Prostate gland (tissue), 2 donors: ENCODE measurements at regions not wholly inside any gene's neighbourhood (a gene's known extent, or its start where the extent isn't known, plus 50 kb on each side); places are given as distances from the start of the nearest gene placed in this dataset.
"Not testable (repeated sequence)": the region's sequence is repeated elsewhere in the genome, so short reads cannot be mapped to it uniquely, and the experiment has no call there.

Experiments used
- DNase-seq: peaks from one replicate; pipeline ENCODE4 v3.0.0-alpha.2; 2019; ENCODE audit warnings: low spot score
- H3K27ac ChIP-seq, 2 donors: fragments of 200-600 bp; sonication (generic); 2 replicates each; pipeline ENCODE4 v1.5.1; 2017 to 2019
- H3K27me3 ChIP-seq: fragments of 200-600 bp; sonication (generic); replicated peaks from 2 replicates; pipeline ENCODE4 v1.5.1; 2019; ENCODE audit not compliant: insufficient read depth
- H3K36me3 ChIP-seq, 2 donors: fragments of 200-600 bp; sonication (generic); 1 replicate in 1 of 2; 2 replicates in 1 of 2; pipeline versions ENCODE4 v1.5.1 to v1.8.1; 2017 to 2019
- H3K4me1 ChIP-seq: fragments of 200-600 bp; sonication (generic); replicated peaks from 2 replicates; pipeline ENCODE4 v1.5.1; 2019
- H3K4me3 ChIP-seq, 2 donors: fragments of 200-600 bp; sonication (generic); 2 replicates each; pipeline ENCODE4 v1.5.1; 2017 to 2019
- H3K9me3 ChIP-seq: fragments of 200-600 bp; sonication (generic); 2 replicates; pipeline ENCODE4 v1.5.1; 2017
- CTCF ChIP-seq, 4 experiments: fragments of 200-600 bp in 2 of 4; fragments of 450-650 bp in 2 of 4; sonication (generic) in 2 of 4; IDR thresholded peaks; 1 replicate in 3 of 4; 2 replicates in 1 of 4; pipeline ENCODE4 v1.5.1; 2016 to 2019; ENCODE audit warnings: antibody characterized with exemption in 4 of 4, mild to moderate bottlenecking in 2 of 4, moderate library complexity in 2 of 4
- POLR2A ChIP-seq: fragments of 450-650 bp; IDR thresholded peaks from one replicate; pipeline ENCODE4 v1.6.1; 2016; ENCODE audit warnings: antibody characterized with exemption, mild to moderate bottlenecking
- POLR2AphosphoS5 ChIP-seq: sonication (generic); formaldehyde crosslinking; IDR thresholded peaks from one replicate; pipeline ENCODE4 v1.6.1; 2017; ENCODE audit warnings: antibody characterized with exemption
- WGBS: methylation state at CpG from one replicate; pipeline ENCODE4 v1.1.5; 2018; 5-methylcytosine and 5-hydroxymethylcytosine counted together
- intact Hi-C: fragments of 100-400 bp; cut with DNase I; formaldehyde crosslinking; loops from one replicate; pipeline ENCODE4 v1.14.2; 2022

- Histone ChIP-seq H3K4me1 (no peaks in the 10 kb centered on the region), H3K9me3 (no peaks in the 10 kb centered on the region), H3K4me3 (no peak overlapping the region), H3K27me3 (no peaks in the 10 kb centered on the region), H3K27ac (no peak overlapping the region), H3K36me3 (no peaks in the 10 kb centered on the region)
- DNase-seq: no peak
- intact Hi-C loops: no loop called here
- 55% methylated on average over 3 of the region's 3 CpGs for WGBS
- TF ChIP-seq POLR2A (no peak), POLR2AphosphoS5 (peak; percentile 17)
These were observed 294.3 kb upstream of the SPAG17 start for GRCh38 chr1:118479351-118479750.

GRCh38 chr1:118473825-118474224 is 288.8 kb upstream of the SPAG17 start:
- H3K27me3 ChIP-seq: no peaks in the 10 kb centered on the region
- no peaks in the 10 kb centered on the region for H3K9me3 ChIP-seq
- TF ChIP-seq POLR2AphosphoS5 (no peak), POLR2A (no peak), CTCF (IDR thresholded peaks at IDR 0.05) (no peak)
- no peak for DNase-seq
- no peak overlapping the region for H3K4me3 ChIP-seq
- H3K4me1 ChIP-seq: no peaks in the 10 kb centered on the region
- no peak overlapping the region for H3K27ac ChIP-seq
- 56% methylated on average over 4 of the region's 4 CpGs for WGBS
- intact Hi-C loops: no loop called here
- no peaks in the 10 kb centered on the region for H3K36me3 ChIP-seq

GRCh38 chr1:118464460-118464859 is 279.4 kb upstream of the SPAG17 start:
- WGBS: 81% methylated on average over 8 of the region's 8 CpGs
- H3K9me3 ChIP-seq, intact Hi-C loops, H3K27me3 ChIP-seq, H3K36me3 ChIP-seq, H3K4me3 ChIP-seq, DNase-seq, H3K27ac ChIP-seq, H3K4me1 ChIP-seq: not testable (repeated sequence)

GRCh38 chr1:118461154-118461553 is 276.1 kb upstream of the SPAG17 start:
- TF ChIP-seq POLR2A: no peak
- no peak for TF ChIP-seq CTCF (IDR thresholded peaks at IDR 0.05)
- no peak for TF ChIP-seq POLR2AphosphoS5
- no peak overlapping the region for H3K27ac ChIP-seq
- intact Hi-C loops: no loop called here
- no peaks in the 10 kb centered on the region for H3K27me3 ChIP-seq
- H3K9me3 ChIP-seq: no peaks in the 10 kb centered on the region
- H3K4me3 ChIP-seq: no peak overlapping the region
- no peaks in the 10 kb centered on the region for H3K4me1 ChIP-seq
- no peaks in the 10 kb centered on the region for H3K36me3 ChIP-seq
- DNase-seq: no peak

GRCh38 chr1:118459871-118460270 is 274.8 kb upstream of the SPAG17 start:
- no peak for TF ChIP-seq POLR2A
- TF ChIP-seq CTCF (IDR thresholded peaks at IDR 0.05): no peak
- no peak for TF ChIP-seq POLR2AphosphoS5
- intact Hi-C loops: no loop called here
- DNase-seq: no peak
- Histone ChIP-seq H3K27ac (no peak overlapping the region), H3K4me1 (no peaks in the 10 kb centered on the region), H3K36me3 (no peaks in the 10 kb centered on the region), H3K4me3 (no peak overlapping the region), H3K9me3 (no peaks in the 10 kb centered on the region), H3K27me3 (no peaks in the 10 kb centered on the region)

- H3K4me3 ChIP-seq, DNase-seq, H3K4me1 ChIP-seq, intact Hi-C loops, H3K36me3 ChIP-seq, H3K27me3 ChIP-seq, H3K9me3 ChIP-seq, H3K27ac ChIP-seq: not testable (repeated sequence)
- 63% methylated on average over 1 of the region's 1 CpG for WGBS
These were observed 268.8 kb upstream of the SPAG17 start for GRCh38 chr1:118453856-118454255.
